ENCODE measurements at regions not wholly inside any gene's neighbourhood (a gene's known extent, or its start where the extent isn't known, plus 50 kb on each side); places are given as distances from the start of the nearest gene placed in this dataset.

DNA sequence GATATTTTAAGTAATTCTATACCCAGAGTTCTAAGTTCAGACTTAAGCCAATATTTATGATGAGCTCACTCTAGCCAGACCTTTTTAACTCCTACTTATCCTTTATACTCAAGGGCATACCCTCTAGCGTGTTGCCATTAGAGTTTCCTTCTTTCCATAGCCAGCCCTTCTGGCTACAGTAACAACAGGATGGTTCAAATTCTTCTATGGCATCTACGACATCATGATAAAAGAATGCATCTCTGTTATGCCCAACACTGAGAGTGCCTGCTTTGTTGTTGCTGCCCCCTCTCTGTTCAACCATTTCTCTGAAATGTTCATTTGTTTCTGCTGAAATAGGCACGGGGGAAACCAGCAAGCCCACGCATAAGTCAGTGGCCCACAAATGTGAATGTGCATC is 104.5 kb downstream of the UBE2NL start:
- H3K14ac ChIP-seq (ENCODE audit: low read length): no peak overlapping the region
- H2AFZ ChIP-seq (ENCODE audit: low read length): no peak overlapping the region
- H3K4me2 ChIP-seq (ENCODE audit: insufficient read depth, low read length, poor library complexity, severe bottlenecking): no peak overlapping the region
- no peak overlapping the region for H2AK5ac ChIP-seq (ENCODE audit: low read depth, low read length)
- H4K8ac ChIP-seq (ENCODE audit: low read depth, low read length): no peak overlapping the region
- no peak overlapping the region for H3K4me3 ChIP-seq (ENCODE audit: low read length in 2 of 2)
- no peaks in the 10 kb centered on the region for H3K36me3 ChIP-seq (replicated peaks in 1 of 2; ENCODE audit: control insufficient read depth in 2 of 2, insufficient read depth in 2 of 2, low read length in 2 of 2)
- H4K91ac ChIP-seq (ENCODE audit: low read depth, low read length, poor library complexity): no peak overlapping the region
- no peak overlapping the region for H2BK5ac ChIP-seq (ENCODE audit: low read length)
- no peak overlapping the region for H3K23ac ChIP-seq (ENCODE audit: low read depth, low read length, poor library complexity)
- WGBS, 2 donors (ENCODE audit: extremely low coverage in 2 of 2, insufficient read length in 2 of 2, insufficient replicate concordance in 1 of 2): no CpG with 5 or more reads among the region's 4 CpGs
- no peaks in the 10 kb centered on the region for H3K9me3 ChIP-seq (replicated peaks in 1 of 2; ENCODE audit: control insufficient read depth in 2 of 2, insufficient read depth in 1 of 2, low read depth in 1 of 2, low read length in 2 of 2)
- no peak for DNase-seq (ENCODE audit: low spot score)
- no peak overlapping the region for H3K9ac ChIP-seq (ENCODE audit: low read depth, low read length, poor library complexity)
- no peak overlapping the region for H3K18ac ChIP-seq (ENCODE audit: low read length)
- no peak overlapping the region for H2BK120ac ChIP-seq (ENCODE audit: low read depth, low read length)
- H2BK15ac ChIP-seq (ENCODE audit: low read length): no peak overlapping the region
- H3K4me1 ChIP-seq (ENCODE audit: control insufficient read depth in 2 of 2, insufficient read depth in 1 of 2, low read depth in 1 of 2, low read length in 2 of 2): no peaks in the 10 kb centered on the region
- no peaks in the 10 kb centered on the region for H3K79me1 ChIP-seq (ENCODE audit: low read depth, low read length)
- no peaks in the 10 kb centered on the region for H3K27me3 ChIP-seq (ENCODE audit: control insufficient read depth in 3 of 3, insufficient read depth in 3 of 3, low read depth in 1 of 3, low read length in 3 of 3)
- no peak overlapping the region for H3K4ac ChIP-seq (ENCODE audit: low read length)
- no peak overlapping the region for H3K27ac ChIP-seq (replicated peaks; ENCODE audit: low read length)
- H2BK12ac ChIP-seq (ENCODE audit: low read length): no peak overlapping the region

DNA sequence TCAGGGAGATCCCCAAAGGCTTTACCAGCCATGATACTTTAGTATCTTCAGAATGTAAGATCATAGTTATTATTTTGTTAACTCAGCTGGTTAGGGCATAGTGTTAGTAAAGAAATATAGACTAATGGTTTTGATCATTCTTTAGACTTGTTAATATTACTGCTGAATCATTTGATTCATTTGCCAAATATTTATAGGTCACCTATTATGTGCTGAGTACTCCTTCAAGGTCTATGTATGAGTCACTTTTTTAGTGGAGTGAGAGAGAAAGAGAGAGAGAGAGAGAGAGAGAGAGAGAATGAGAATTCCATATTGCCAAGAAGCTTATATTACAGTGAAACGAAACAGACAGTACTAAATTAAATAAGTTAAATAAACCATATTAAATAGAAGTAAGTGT is 110.3 kb downstream of the UBE2NL start:
- Histone ChIP-seq H4K8ac (ENCODE audit: low read depth, low read length) (no peak overlapping the region), H3K18ac (ENCODE audit: low read length) (no peak overlapping the region), H3K23ac (ENCODE audit: low read depth, low read length, poor library complexity) (no peak overlapping the region), H3K9ac (ENCODE audit: low read depth, low read length, poor library complexity) (no peak overlapping the region), H4K91ac (ENCODE audit: low read depth, low read length, poor library complexity) (no peak overlapping the region), H3K4me2 (ENCODE audit: insufficient read depth, low read length, poor library complexity, severe bottlenecking) (no peak overlapping the region), H3K79me1 (ENCODE audit: low read depth, low read length) (no peaks in the 10 kb centered on the region), H2BK5ac (ENCODE audit: low read length) (no peak overlapping the region), H3K14ac (ENCODE audit: low read length) (no peak overlapping the region), H3K4me3 (ENCODE audit: low read length in 2 of 2) (no peak overlapping the region), H2BK120ac (ENCODE audit: low read depth, low read length) (no peak overlapping the region), H3K9me3 (replicated peaks in 1 of 2; ENCODE audit: control insufficient read depth in 2 of 2, insufficient read depth in 1 of 2, low read depth in 1 of 2, low read length in 2 of 2) (no peaks in the 10 kb centered on the region), H2BK15ac (ENCODE audit: low read length) (no peak overlapping the region), H3K4ac (ENCODE audit: low read length) (no peak overlapping the region), H3K36me3 (replicated peaks in 1 of 2; ENCODE audit: control insufficient read depth in 2 of 2, insufficient read depth in 2 of 2, low read length in 2 of 2) (no peaks in the 10 kb centered on the region), H2BK12ac (ENCODE audit: low read length) (no peak overlapping the region), H2AFZ (ENCODE audit: low read length) (no peak overlapping the region), H3K27ac (replicated peaks; ENCODE audit: low read length) (no peak overlapping the region), H3K27me3 (ENCODE audit: control insufficient read depth in 3 of 3, insufficient read depth in 3 of 3, low read depth in 1 of 3, low read length in 3 of 3) (no peaks in the 10 kb centered on the region), H3K4me1 (ENCODE audit: control insufficient read depth in 2 of 2, insufficient read depth in 1 of 2, low read depth in 1 of 2, low read length in 2 of 2) (no peaks in the 10 kb centered on the region), H2AK5ac (ENCODE audit: low read depth, low read length) (no peak overlapping the region)
- no peak for DNase-seq (ENCODE audit: low spot score)
- WGBS, 2 donors (ENCODE audit: extremely low coverage in 2 of 2, insufficient read length in 2 of 2, insufficient replicate concordance in 1 of 2): no CpG with 5 or more reads among the region's 1 CpG

DNA sequence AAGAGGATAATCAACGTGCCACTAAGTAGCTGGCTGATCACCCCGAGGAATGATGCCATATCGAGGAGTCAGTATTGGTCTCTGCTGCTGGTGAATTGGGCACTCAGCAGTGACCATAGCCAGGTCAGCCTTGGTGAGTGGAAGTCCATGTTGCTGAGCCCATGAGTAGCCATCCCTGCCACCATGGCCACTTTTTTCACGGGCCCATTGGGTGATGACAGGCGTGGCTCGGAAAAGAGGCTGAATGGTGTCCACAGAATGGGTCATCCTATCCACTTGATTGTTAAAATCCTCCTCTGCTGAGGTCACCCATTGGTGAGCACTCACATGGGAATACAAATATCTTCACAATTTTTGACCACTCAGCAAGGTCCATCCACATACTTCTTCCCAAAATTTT is 114.4 kb downstream of the UBE2NL start:
- Histone ChIP-seq H3K4me3 (ENCODE audit: low read length in 2 of 2) (no peak overlapping the region), H3K4me1 (ENCODE audit: control insufficient read depth in 2 of 2, insufficient read depth in 1 of 2, low read depth in 1 of 2, low read length in 2 of 2) (no peaks in the 10 kb centered on the region), H3K27ac (replicated peaks; ENCODE audit: low read length) (no peak overlapping the region), H4K8ac (ENCODE audit: low read depth, low read length) (no peak overlapping the region), H3K18ac (ENCODE audit: low read length) (no peak overlapping the region), H2AK5ac (ENCODE audit: low read depth, low read length) (no peak overlapping the region), H2AFZ (ENCODE audit: low read length) (no peak overlapping the region), H3K36me3 (replicated peaks in 1 of 2; ENCODE audit: control insufficient read depth in 2 of 2, insufficient read depth in 2 of 2, low read length in 2 of 2) (no peaks in the 10 kb centered on the region), H3K9me3 (replicated peaks in 1 of 2; ENCODE audit: control insufficient read depth in 2 of 2, insufficient read depth in 1 of 2, low read depth in 1 of 2, low read length in 2 of 2) (no peaks in the 10 kb centered on the region), H2BK12ac (ENCODE audit: low read length) (no peak overlapping the region), H2BK15ac (ENCODE audit: low read length) (no peak overlapping the region), H2BK120ac (ENCODE audit: low read depth, low read length) (no peak overlapping the region), H3K27me3 (ENCODE audit: control insufficient read depth in 3 of 3, insufficient read depth in 3 of 3, low read depth in 1 of 3, low read length in 3 of 3) (no peaks in the 10 kb centered on the region), H2BK5ac (ENCODE audit: low read length) (no peak overlapping the region), H3K14ac (ENCODE audit: low read length) (no peak overlapping the region), H3K4me2 (ENCODE audit: insufficient read depth, low read length, poor library complexity, severe bottlenecking) (no peak overlapping the region), H3K9ac (ENCODE audit: low read depth, low read length, poor library complexity) (no peak overlapping the region), H4K91ac (ENCODE audit: low read depth, low read length, poor library complexity) (no peak overlapping the region), H3K23ac (ENCODE audit: low read depth, low read length, poor library complexity) (no peak overlapping the region), H3K4ac (ENCODE audit: low read length) (no peak overlapping the region), H3K79me1 (ENCODE audit: low read depth, low read length) (no peaks in the 10 kb centered on the region)
- DNase-seq (ENCODE audit: low spot score): no peak
- no CpG with 5 or more reads among the region's 6 CpGs for WGBS, 2 donors (ENCODE audit: extremely low coverage in 2 of 2, insufficient read length in 2 of 2, insufficient replicate concordance in 1 of 2)

DNA sequence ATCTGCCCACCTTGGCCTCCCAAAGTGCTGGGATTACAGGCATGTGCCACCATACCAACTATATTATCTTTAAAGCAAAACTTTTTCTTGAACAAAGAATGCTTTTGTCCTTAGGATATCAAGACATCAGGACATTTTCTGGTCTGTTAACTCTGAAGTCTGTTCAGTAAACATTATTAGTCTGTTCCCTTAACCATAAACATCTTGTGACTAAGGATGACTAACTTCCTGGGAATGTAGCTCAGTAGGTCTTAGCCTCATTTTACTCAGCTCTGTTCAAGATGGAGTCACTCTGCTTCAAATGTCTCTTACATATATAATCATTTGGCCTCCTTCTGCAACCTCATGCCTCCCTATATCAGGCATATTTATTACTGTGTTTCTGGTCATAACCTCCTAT is 122.9 kb downstream of the UBE2NL start:
- Histone ChIP-seq H3K4me1 (ENCODE audit: control insufficient read depth in 2 of 2, insufficient read depth in 1 of 2, low read depth in 1 of 2, low read length in 2 of 2) (no peaks in the 10 kb centered on the region), H2BK120ac (ENCODE audit: low read depth, low read length) (no peak overlapping the region), H2BK15ac (ENCODE audit: low read length) (no peak overlapping the region), H2AK5ac (ENCODE audit: low read depth, low read length) (no peak overlapping the region), H2BK5ac (ENCODE audit: low read length) (no peak overlapping the region), H3K4me2 (ENCODE audit: insufficient read depth, low read length, poor library complexity, severe bottlenecking) (no peak overlapping the region), H3K23ac (ENCODE audit: low read depth, low read length, poor library complexity) (no peak overlapping the region), H3K9me3 (replicated peaks in 1 of 2; ENCODE audit: control insufficient read depth in 2 of 2, insufficient read depth in 1 of 2, low read depth in 1 of 2, low read length in 2 of 2) (peaks cover 0 to 2% of the 10 kb centered on the region in 2 donors), H3K79me1 (ENCODE audit: low read depth, low read length) (no peaks in the 10 kb centered on the region), H3K4me3 (ENCODE audit: low read length in 2 of 2) (no peak overlapping the region), H3K9ac (ENCODE audit: low read depth, low read length, poor library complexity) (no peak overlapping the region), H3K14ac (ENCODE audit: low read length) (no peak overlapping the region), H3K27me3 (ENCODE audit: control insufficient read depth in 3 of 3, insufficient read depth in 3 of 3, low read depth in 1 of 3, low read length in 3 of 3) (no peaks in the 10 kb centered on the region), H3K36me3 (replicated peaks in 1 of 2; ENCODE audit: control insufficient read depth in 2 of 2, insufficient read depth in 2 of 2, low read length in 2 of 2) (no peaks in the 10 kb centered on the region), H4K8ac (ENCODE audit: low read depth, low read length) (no peak overlapping the region), H2AFZ (ENCODE audit: low read length) (no peak overlapping the region), H4K91ac (ENCODE audit: low read depth, low read length, poor library complexity) (no peak overlapping the region), H3K18ac (ENCODE audit: low read length) (no peak overlapping the region), H3K4ac (ENCODE audit: low read length) (no peak overlapping the region), H2BK12ac (ENCODE audit: low read length) (no peak overlapping the region), H3K27ac (replicated peaks; ENCODE audit: low read length) (no peak overlapping the region)
- DNase-seq (ENCODE audit: low spot score): no peak

All from neuronal stem cell (in vitro differentiated cells).